ENCODE measurements at regions not wholly inside any gene's neighbourhood (a gene's known extent, or its start where the extent isn't known, plus 50 kb on each side); places are given as distances from the start of the nearest gene placed in this dataset.

DNA sequence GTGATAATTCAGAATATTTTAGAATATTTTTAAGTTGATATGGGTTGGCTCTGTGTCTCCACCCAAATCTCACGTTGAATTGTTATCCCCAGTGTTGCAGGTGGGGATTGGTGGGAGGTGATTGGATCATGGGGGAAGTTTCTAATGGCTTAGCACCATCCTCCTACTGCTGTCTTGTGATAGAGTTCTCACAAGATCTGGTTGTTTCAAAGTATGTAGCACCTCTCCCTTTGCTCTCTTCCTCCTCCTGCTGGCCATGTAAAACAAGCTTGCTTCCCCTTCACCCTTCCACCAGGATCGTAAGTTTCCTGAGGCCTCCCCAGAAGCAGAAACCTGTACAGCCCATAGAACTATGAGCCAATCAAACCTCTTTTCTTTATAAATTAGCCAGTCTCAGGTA, 214.6 kb upstream of the C9orf72 start (continued):
- TF ChIP-seq, protein P1, sequence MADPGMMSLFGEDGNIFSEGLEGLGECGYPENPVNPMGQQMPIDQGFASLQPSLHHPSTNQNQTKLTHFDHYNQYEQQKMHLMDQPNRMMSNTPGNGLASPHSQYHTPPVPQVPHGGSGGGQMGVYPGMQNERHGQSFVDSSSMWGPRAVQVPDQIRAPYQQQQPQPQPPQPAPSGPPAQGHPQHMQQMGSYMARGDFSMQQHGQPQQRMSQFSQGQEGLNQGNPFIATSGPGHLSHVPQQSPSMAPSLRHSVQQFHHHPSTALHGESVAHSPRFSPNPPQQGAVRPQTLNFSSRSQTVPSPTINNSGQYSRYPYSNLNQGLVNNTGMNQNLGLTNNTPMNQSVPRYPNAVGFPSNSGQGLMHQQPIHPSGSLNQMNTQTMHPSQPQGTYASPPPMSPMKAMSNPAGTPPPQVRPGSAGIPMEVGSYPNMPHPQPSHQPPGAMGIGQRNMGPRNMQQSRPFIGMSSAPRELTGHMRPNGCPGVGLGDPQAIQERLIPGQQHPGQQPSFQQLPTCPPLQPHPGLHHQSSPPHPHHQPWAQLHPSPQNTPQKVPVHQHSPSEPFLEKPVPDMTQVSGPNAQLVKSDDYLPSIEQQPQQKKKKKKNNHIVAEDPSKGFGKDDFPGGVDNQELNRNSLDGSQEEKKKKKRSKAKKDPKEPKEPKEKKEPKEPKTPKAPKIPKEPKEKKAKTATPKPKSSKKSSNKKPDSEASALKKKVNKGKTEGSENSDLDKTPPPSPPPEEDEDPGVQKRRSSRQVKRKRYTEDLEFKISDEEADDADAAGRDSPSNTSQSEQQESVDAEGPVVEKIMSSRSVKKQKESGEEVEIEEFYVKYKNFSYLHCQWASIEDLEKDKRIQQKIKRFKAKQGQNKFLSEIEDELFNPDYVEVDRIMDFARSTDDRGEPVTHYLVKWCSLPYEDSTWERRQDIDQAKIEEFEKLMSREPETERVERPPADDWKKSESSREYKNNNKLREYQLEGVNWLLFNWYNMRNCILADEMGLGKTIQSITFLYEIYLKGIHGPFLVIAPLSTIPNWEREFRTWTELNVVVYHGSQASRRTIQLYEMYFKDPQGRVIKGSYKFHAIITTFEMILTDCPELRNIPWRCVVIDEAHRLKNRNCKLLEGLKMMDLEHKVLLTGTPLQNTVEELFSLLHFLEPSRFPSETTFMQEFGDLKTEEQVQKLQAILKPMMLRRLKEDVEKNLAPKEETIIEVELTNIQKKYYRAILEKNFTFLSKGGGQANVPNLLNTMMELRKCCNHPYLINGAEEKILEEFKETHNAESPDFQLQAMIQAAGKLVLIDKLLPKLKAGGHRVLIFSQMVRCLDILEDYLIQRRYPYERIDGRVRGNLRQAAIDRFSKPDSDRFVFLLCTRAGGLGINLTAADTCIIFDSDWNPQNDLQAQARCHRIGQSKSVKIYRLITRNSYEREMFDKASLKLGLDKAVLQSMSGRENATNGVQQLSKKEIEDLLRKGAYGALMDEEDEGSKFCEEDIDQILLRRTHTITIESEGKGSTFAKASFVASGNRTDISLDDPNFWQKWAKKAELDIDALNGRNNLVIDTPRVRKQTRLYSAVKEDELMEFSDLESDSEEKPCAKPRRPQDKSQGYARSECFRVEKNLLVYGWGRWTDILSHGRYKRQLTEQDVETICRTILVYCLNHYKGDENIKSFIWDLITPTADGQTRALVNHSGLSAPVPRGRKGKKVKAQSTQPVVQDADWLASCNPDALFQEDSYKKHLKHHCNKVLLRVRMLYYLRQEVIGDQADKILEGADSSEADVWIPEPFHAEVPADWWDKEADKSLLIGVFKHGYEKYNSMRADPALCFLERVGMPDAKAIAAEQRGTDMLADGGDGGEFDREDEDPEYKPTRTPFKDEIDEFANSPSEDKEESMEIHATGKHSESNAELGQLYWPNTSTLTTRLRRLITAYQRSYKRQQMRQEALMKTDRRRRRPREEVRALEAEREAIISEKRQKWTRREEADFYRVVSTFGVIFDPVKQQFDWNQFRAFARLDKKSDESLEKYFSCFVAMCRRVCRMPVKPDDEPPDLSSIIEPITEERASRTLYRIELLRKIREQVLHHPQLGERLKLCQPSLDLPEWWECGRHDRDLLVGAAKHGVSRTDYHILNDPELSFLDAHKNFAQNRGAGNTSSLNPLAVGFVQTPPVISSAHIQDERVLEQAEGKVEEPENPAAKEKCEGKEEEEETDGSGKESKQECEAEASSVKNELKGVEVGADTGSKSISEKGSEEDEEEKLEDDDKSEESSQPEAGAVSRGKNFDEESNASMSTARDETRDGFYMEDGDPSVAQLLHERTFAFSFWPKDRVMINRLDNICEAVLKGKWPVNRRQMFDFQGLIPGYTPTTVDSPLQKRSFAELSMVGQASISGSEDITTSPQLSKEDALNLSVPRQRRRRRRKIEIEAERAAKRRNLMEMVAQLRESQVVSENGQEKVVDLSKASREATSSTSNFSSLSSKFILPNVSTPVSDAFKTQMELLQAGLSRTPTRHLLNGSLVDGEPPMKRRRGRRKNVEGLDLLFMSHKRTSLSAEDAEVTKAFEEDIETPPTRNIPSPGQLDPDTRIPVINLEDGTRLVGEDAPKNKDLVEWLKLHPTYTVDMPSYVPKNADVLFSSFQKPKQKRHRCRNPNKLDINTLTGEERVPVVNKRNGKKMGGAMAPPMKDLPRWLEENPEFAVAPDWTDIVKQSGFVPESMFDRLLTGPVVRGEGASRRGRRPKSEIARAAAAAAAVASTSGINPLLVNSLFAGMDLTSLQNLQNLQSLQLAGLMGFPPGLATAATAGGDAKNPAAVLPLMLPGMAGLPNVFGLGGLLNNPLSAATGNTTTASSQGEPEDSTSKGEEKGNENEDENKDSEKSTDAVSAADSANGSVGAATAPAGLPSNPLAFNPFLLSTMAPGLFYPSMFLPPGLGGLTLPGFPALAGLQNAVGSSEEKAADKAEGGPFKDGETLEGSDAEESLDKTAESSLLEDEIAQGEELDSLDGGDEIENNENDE (IDR thresholded peaks at IDR 0.05; ENCODE audit: insufficient replicate concordance, low read length), result no peak
- no peak for TF ChIP-seq RNF2 (IDR thresholded peaks at IDR 0.05; ENCODE audit: borderline replicate concordance, low read depth, low read length, missing control alignments, poor library complexity, severe bottlenecking)
